Bronchial epithelial cell (primary cell): ENCODE measurements at regions not wholly inside any gene's neighbourhood (a gene's known extent, or its start where the extent isn't known, plus 50 kb on each side); places are given as distances from the start of the nearest gene placed in this dataset.
A peak's percentile ranks its signal among the peaks of the same experiment; 100 is the strongest.
"Not testable (repeated sequence)": the region's sequence is repeated elsewhere in the genome, so short reads cannot be mapped to it uniquely, and the experiment has no call there.

Experiments used
- DNase-seq: peaks from one replicate; pipeline ENCODE4 v3.0.0-alpha.2; 2010; ENCODE audit warnings: low read depth
- FAIRE-seq: peaks from 2 replicates; lab custom pipeline; 2011; peaks lifted over from hg19 to GRCh38; lab: Jason Lieb, UNC
- H3K27me3 ChIP-seq: 2 replicates; pipeline ENCODE4 v1.5.1; 2011; ENCODE audit warnings: low read length; ENCODE audit not compliant: control insufficient read depth, insufficient read depth
- H3K36me3 ChIP-seq: 2 replicates; pipeline ENCODE4 v1.5.1; 2011; ENCODE audit warnings: low read length; ENCODE audit not compliant: control insufficient read depth, insufficient read depth
- H3K4me3 ChIP-seq: 2 replicates; pipeline ENCODE4 v1.5.1; 2011; ENCODE audit warnings: mild to moderate bottlenecking, low read depth, low read length, control low read depth
- TF ChIP-seq, protein P1 (sequence below): IDR thresholded peaks from 2 replicates; pipeline ENCODE4 v1.5.1; 2011; ENCODE audit warnings: mild to moderate bottlenecking, moderate library complexity, low read length, control low read depth, inconsistent platforms; ENCODE audit not compliant: insufficient read depth, severe bottlenecking

DNA sequence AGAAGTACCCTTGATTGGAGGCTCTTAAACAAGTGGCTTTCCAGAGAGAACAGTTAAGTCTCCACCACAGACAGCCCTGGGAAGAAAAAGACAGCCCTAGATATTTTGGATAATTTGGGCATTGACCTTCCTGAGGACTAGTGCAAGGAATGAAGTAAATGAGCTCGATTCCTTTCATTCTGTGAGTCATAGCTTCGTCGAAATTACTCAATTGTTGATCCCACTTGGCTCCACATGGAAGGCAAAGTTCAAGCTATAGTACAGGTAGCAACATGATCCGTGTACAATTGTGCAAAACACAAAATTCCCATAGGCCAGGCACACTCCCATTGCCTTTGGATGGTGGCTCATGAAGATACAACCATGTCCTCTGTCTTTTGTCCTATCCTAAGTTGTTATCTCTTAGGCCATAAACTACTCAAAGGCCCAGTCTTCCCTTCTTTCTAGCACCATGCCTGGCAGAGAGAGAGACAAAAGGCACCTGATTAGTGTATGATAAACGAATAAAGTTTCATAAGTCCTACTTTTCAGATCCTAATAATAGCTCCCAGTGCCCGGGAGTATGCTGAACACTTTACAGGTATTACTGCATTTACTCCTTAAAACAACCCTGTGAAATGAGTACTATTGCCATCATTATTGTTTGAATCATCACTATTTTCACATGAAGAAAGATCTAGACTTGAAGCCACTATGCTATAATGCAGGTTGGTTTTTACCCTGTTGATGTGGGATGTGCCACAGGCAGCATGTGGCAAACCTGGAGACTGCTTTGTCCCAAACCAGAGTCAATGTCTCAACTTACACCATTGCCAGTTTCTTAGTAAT is 116.7 kb upstream of the RANBP3L start:
- FAIRE-seq (peak; percentile 62), DNase-seq (peak; percentile 98)
- TF ChIP-seq, protein P1, sequence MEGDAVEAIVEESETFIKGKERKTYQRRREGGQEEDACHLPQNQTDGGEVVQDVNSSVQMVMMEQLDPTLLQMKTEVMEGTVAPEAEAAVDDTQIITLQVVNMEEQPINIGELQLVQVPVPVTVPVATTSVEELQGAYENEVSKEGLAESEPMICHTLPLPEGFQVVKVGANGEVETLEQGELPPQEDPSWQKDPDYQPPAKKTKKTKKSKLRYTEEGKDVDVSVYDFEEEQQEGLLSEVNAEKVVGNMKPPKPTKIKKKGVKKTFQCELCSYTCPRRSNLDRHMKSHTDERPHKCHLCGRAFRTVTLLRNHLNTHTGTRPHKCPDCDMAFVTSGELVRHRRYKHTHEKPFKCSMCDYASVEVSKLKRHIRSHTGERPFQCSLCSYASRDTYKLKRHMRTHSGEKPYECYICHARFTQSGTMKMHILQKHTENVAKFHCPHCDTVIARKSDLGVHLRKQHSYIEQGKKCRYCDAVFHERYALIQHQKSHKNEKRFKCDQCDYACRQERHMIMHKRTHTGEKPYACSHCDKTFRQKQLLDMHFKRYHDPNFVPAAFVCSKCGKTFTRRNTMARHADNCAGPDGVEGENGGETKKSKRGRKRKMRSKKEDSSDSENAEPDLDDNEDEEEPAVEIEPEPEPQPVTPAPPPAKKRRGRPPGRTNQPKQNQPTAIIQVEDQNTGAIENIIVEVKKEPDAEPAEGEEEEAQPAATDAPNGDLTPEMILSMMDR = no peak
- no peak overlapping the region for H3K4me3 ChIP-seq
- H3K27me3 ChIP-seq = no peaks in the 10 kb centered on the region
- H3K36me3 ChIP-seq = no peaks in the 10 kb centered on the region

DNA sequence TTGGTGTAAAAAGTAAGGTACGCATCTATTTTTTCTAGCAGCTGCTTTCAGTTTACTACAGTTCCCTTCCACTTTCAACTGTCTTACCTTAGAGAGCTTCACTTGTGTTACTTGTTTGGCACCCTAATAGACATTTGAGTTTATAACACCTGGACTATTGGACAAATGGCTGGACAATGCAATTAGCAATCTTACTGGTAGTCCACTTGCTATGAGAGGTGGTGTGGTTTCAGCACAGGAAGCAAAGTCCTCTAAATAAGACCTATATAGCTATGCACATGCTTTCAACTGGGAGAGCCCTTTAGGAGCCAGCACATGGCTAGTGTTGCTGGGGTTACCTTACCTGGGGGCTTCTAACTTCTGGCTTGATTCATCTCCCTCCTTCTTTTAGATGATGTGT is 119.6 kb upstream of the RANBP3L start:
- TF ChIP-seq, protein P1 = no peak
- DNase-seq (no peak), FAIRE-seq (no peak)
- H3K36me3 ChIP-seq = no peaks in the 10 kb centered on the region
- no peaks in the 10 kb centered on the region for H3K27me3 ChIP-seq
- H3K4me3 ChIP-seq = no peak overlapping the region

DNA sequence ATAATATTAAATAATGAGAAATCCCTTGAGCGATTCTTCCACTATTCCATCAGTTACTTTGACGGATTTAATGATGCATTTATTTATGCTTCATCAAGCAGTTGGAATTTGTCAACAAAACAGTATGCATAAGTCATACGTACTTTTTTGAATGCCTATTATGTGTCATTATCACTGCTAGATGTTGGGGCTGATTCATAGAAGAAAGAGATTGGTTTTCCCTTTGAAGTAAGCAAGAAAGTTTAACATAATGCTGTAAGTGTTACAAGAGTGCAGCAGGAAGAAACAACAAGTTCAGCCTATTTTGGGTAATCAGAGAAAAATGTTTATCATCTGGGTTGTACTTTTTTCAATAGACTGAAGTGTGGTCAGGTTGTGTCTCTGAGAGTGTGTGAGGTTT is 121.2 kb upstream of the RANBP3L start:
- TF ChIP-seq, protein P1 = no peak
- FAIRE-seq (no peak), DNase-seq (peak; percentile 96)
- no peaks in the 10 kb centered on the region for H3K27me3 ChIP-seq
- H3K36me3 ChIP-seq = no peaks in the 10 kb centered on the region
- H3K4me3 ChIP-seq = no peak overlapping the region

DNA sequence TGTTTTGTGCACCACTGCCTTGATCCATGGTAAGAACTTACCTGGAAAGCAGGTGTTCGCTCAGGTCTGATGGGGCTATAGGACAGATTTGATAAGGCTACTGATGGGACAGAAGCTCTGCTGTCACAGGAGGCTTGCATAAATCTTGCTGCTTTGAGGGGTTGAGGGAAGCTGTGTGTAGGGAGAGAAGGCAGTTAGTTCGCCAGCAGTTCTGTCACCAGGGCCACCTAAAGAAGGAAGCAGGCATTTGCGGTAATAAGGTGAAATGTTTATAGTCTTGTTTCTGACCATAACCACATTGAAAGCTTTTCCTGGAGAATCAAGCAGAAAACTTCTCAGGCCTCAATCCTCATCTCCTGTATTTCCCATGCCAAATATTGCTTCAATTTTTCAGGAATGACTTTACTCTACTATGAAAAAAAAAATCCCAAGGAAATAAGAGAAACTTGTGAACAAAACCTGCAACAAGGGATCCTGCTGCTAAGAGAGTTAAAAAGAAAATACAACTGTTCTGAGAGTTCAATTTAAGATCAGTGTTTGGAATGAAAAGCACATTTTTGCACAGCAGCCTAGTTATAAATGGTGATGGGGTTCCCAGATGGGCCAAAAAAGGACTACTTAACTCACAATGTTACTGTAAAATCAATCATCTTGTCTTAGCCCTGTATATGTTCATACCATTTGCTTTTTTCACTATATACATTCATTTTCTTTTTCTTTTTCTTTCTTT is 122.0 kb upstream of the RANBP3L start:
- Histone ChIP-seq H3K36me3 (no peaks in the 10 kb centered on the region), H3K27me3 (no peaks in the 10 kb centered on the region), H3K4me3 (no peak overlapping the region)
- FAIRE-seq (no peak), DNase-seq (no peak)
- TF ChIP-seq, protein P1 = no peak

DNA sequence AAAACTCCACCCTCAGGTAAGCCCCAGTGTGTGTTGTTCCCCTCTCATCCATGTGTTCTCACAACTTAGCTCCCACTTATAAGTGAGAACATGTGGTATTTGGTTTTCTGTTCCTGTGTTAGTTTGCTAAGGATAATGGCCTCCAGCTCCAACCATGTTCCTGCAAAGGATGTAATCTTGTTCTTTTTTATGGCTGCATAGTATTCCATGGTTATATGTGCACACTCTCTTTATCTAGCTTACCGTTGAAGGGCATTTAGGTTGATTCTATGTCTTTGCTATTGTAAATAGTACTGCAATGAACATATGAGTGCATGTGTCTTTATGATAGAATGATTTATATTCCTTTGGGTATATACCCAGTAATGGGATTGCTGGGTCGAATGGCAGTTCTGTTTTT is 124.4 kb upstream of the RANBP3L start:
- FAIRE-seq, H3K36me3 ChIP-seq, H3K27me3 ChIP-seq, H3K4me3 ChIP-seq, DNase-seq: not testable (repeated sequence)

DNA sequence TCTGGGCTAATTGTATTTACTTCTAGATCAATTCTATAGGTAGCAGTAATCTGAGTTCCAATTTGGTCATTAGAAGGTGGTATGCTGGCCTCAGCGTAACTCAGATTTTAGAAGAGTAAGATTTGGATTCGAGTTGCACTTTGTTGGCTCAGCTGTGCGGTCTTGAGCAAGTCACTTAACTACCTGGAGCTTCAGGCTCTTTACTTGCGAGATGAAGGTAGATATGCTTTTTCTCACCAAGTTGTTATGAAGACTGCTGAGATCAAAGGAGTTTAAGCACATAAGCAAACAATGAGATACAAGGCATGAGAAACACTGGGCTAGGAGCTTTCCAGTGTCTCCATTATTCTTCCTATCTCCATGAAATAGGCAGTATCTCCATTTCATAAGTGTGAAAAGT is 133.8 kb upstream of the RANBP3L start:
- FAIRE-seq (no peak), DNase-seq (no peak)
- H3K27me3 ChIP-seq = no peaks in the 10 kb centered on the region
- no peaks in the 10 kb centered on the region for H3K36me3 ChIP-seq
- TF ChIP-seq, protein P1 = no peak
- H3K4me3 ChIP-seq = no peak overlapping the region
